ENCODE measurements at regions not wholly inside any gene's neighbourhood (a gene's known extent, or its start where the extent isn't known, plus 50 kb on each side); places are given as distances from the start of the nearest gene placed in this dataset.

- TF ChIP-seq, protein P1, sequence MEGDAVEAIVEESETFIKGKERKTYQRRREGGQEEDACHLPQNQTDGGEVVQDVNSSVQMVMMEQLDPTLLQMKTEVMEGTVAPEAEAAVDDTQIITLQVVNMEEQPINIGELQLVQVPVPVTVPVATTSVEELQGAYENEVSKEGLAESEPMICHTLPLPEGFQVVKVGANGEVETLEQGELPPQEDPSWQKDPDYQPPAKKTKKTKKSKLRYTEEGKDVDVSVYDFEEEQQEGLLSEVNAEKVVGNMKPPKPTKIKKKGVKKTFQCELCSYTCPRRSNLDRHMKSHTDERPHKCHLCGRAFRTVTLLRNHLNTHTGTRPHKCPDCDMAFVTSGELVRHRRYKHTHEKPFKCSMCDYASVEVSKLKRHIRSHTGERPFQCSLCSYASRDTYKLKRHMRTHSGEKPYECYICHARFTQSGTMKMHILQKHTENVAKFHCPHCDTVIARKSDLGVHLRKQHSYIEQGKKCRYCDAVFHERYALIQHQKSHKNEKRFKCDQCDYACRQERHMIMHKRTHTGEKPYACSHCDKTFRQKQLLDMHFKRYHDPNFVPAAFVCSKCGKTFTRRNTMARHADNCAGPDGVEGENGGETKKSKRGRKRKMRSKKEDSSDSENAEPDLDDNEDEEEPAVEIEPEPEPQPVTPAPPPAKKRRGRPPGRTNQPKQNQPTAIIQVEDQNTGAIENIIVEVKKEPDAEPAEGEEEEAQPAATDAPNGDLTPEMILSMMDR (IDR thresholded peaks at IDR 0.05; ENCODE audit: insufficient read depth, low read length, poor library complexity, severe bottlenecking): no peak
- no peak for TF ChIP-seq EZH2phosphoT487 (conservative IDR thresholded peaks at IDR 0.05; ENCODE audit: low read length)
Observed at GRCh38 chr11:96782632-96783031, 392.8 kb downstream of the JRKL start.
